SU-DHL-6 (cell line): ENCODE measurements at regions not wholly inside any gene's neighbourhood (a gene's known extent, or its start where the extent isn't known, plus 50 kb on each side); places are given as distances from the start of the nearest gene placed in this dataset.

Experiments
- H2AFZ ChIP-seq: fragments of 200-600 bp; sonication (generic); 2 replicates; pipeline ENCODE4 v1.6.1; 2014; ENCODE audit warnings: low read depth, mild to moderate bottlenecking, moderate library complexity, mixed read lengths, antibody characterized with exemption, low read length; ENCODE audit not compliant: severe bottlenecking
- H3F3A ChIP-seq: fragments of 200-600 bp; shearing (Covaris generic); 2 replicates; pipeline ENCODE4 v1.6.0; 2016; ENCODE audit warnings: antibody characterized with exemption, mild to moderate bottlenecking; ENCODE audit not compliant: insufficient read depth
- H3K27ac ChIP-seq: fragments of 200-600 bp; sonication (generic); 2 replicates; pipeline ENCODE4 v1.5.1; 2016; ENCODE audit warnings: low read depth, mild to moderate bottlenecking, low read length, moderate library complexity, mixed read lengths
- H3K27me3 ChIP-seq: fragments of 200-600 bp; sonication (generic), shearing (Covaris generic); 2 replicates; pipeline ENCODE4 v1.6.0; 2014; ENCODE audit warnings: mild to moderate bottlenecking, low read length
- H3K36me3 ChIP-seq: fragments of 200-600 bp; sonication (generic); 2 replicates; pipeline ENCODE4 v1.6.1; 2014; ENCODE audit warnings: mild to moderate bottlenecking, low read length, mixed read lengths
- H3K4me2 ChIP-seq: fragments of 300-600, 200-600 bp; shearing (Covaris generic), sonication (generic); 2 replicates; pipeline ENCODE4 v1.6.0; 2014; ENCODE audit warnings: low read length, low read depth, mild to moderate bottlenecking; ENCODE audit not compliant: poor library complexity, severe bottlenecking
- H3K4me3 ChIP-seq: fragments of 200-600 bp; sonication (generic); 2 replicates; pipeline ENCODE4 v1.5.1; 2014; ENCODE audit warnings: antibody characterized with exemption, low read length, mild to moderate bottlenecking, mixed read lengths; ENCODE audit not compliant: insufficient read depth, poor library complexity, severe bottlenecking
- H3K79me2 ChIP-seq: fragments of 200-600 bp; sonication (generic); 2 replicates; pipeline ENCODE4 v1.6.1; 2014; ENCODE audit warnings: mild to moderate bottlenecking, low read length, moderate library complexity; ENCODE audit not compliant: insufficient read depth
- H3K9ac ChIP-seq: fragments of 200-600 bp; sonication (generic); 2 replicates; pipeline ENCODE4 v1.7.0; 2014; ENCODE audit warnings: mild to moderate bottlenecking, low read length
- H3K9me2 ChIP-seq: fragments of 200-600 bp; sonication (generic); replicated peaks from 2 replicates; pipeline ENCODE4 v1.6.1; 2014; ENCODE audit warnings: low read length; ENCODE audit not compliant: insufficient read depth
- H3K9me3 ChIP-seq: fragments of 200-600 bp; sonication (generic); 2 replicates; pipeline ENCODE4 v1.6.1; 2014; ENCODE audit warnings: low read length, mixed read lengths; ENCODE audit not compliant: insufficient read depth
- H4K20me1 ChIP-seq: fragments of 200-600 bp; sonication (generic); 2 replicates; pipeline ENCODE4 v1.6.1; 2014; ENCODE audit warnings: low read depth, mild to moderate bottlenecking, antibody characterized with exemption, low read length, moderate library complexity, mixed read lengths
- EZH2phosphoT487 ChIP-seq: fragments of 200-600 bp; sonication (generic), shearing (Covaris generic); conservative IDR thresholded peaks from 2 replicates; pipeline ENCODE4 v1.6.1; 2018; ENCODE audit warnings: mild to moderate bottlenecking, antibody characterized with exemption, low read length, moderate library complexity, mixed read lengths
- TF ChIP-seq, protein P1 (sequence below): fragments of 200-600 bp; sonication (generic); IDR thresholded peaks from one replicate; pipeline ENCODE4 v1.5.1; 2017; ENCODE audit warnings: antibody characterized with exemption, mild to moderate bottlenecking, low read length, moderate library complexity; ENCODE audit not compliant: insufficient read depth, poor library complexity, severe bottlenecking

DNA sequence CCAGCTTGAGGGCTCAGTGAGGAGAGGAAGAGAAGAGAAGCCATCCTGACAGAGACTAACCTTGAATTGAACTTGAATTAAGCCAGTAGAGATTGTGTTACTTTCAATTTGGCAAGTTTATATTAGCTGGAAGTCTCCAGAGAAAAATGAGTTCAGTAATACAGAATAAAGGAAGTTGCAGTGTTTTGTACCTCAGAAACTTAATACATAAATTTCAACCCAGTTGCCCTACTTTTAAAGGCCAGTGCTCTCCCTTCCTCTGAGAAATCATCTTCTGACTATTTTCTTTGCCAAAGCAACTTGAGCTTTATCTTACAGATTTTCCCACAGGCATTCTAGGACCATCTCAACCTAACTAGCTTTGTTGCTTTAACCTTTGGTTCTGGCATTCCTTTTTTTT, 231.0 kb upstream of the GAS1 start:
- TF ChIP-seq, protein P1, sequence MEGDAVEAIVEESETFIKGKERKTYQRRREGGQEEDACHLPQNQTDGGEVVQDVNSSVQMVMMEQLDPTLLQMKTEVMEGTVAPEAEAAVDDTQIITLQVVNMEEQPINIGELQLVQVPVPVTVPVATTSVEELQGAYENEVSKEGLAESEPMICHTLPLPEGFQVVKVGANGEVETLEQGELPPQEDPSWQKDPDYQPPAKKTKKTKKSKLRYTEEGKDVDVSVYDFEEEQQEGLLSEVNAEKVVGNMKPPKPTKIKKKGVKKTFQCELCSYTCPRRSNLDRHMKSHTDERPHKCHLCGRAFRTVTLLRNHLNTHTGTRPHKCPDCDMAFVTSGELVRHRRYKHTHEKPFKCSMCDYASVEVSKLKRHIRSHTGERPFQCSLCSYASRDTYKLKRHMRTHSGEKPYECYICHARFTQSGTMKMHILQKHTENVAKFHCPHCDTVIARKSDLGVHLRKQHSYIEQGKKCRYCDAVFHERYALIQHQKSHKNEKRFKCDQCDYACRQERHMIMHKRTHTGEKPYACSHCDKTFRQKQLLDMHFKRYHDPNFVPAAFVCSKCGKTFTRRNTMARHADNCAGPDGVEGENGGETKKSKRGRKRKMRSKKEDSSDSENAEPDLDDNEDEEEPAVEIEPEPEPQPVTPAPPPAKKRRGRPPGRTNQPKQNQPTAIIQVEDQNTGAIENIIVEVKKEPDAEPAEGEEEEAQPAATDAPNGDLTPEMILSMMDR, result no peak
- TF ChIP-seq EZH2phosphoT487, result no peak
- Histone ChIP-seq H3K4me3 (no peak overlapping the region), H3F3A (no peaks in the 10 kb centered on the region), H3K27ac (no peak overlapping the region), H3K9me3 (no peaks in the 10 kb centered on the region), H2AFZ (no peak overlapping the region), H3K9me2 (no peaks in the 10 kb centered on the region), H3K36me3 (no peaks in the 10 kb centered on the region), H3K79me2 (no peaks in the 10 kb centered on the region), H3K9ac (no peak overlapping the region), H4K20me1 (no peaks in the 10 kb centered on the region), H3K4me2 (no peak overlapping the region), H3K27me3 (no peaks in the 10 kb centered on the region)

DNA sequence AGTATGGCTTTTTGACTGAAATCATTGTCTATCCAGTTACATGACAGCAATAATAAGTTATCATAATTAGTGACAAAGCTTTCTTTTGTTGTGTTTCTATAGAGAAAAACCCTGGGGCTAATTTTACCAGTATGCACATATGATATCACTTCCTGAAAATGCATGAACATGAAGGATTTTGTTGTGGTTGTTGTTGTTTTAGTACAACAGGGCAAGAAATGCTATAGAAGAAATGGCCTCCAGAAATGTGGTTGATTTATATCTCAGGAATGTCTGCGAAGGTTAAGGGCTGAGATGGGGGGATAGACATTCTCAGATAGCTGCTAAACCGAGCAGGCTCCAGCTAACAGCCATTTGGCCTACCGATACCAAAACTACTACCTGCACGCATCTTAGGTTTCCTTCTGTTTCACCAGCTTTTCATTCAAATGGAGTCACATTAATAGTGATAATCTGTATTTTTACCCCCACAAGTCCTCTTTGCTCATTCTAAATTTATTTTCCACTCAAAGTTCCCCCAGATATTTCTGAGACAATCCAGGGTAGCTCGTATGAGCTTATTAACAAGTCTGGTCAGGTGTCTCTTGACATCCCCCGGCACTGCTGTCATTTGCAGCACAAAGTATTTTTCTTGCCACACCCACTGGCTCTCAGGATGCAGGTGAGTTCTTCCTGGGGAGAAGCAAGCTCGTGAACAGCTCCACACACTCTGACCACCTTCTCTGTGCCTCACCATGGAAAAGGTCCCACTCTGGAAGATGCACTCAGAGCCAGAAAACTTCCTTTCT, 232.4 kb upstream of the GAS1 start:
- no peak overlapping the region for H3K4me2 ChIP-seq
- H3K27me3 ChIP-seq, result no peaks in the 10 kb centered on the region
- no peaks in the 10 kb centered on the region for H3K79me2 ChIP-seq
- H3K9ac ChIP-seq, result no peak overlapping the region
- H3K36me3 ChIP-seq, result no peaks in the 10 kb centered on the region
- H3K4me3 ChIP-seq, result no peak overlapping the region
- H3K9me2 ChIP-seq, result no peaks in the 10 kb centered on the region
- H4K20me1 ChIP-seq, result no peaks in the 10 kb centered on the region
- H3K9me3 ChIP-seq, result no peaks in the 10 kb centered on the region
- H3F3A ChIP-seq, result no peaks in the 10 kb centered on the region
- H2AFZ ChIP-seq, result no peak overlapping the region
- no peak overlapping the region for H3K27ac ChIP-seq
- TF ChIP-seq, protein P1, result no peak
- TF ChIP-seq EZH2phosphoT487, result no peak

GRCh38 chr9:87180361-87180760, 233.1 kb upstream of the GAS1 start:
- TF ChIP-seq EZH2phosphoT487, result no peak
- TF ChIP-seq, protein P1, result no peak
- Histone ChIP-seq H3K9me2 (no peaks in the 10 kb centered on the region), H3K9ac (no peak overlapping the region), H3F3A (no peaks in the 10 kb centered on the region), H2AFZ (no peak overlapping the region), H3K27ac (no peak overlapping the region), H3K9me3 (no peaks in the 10 kb centered on the region), H3K27me3 (no peaks in the 10 kb centered on the region), H3K79me2 (no peaks in the 10 kb centered on the region), H3K36me3 (no peaks in the 10 kb centered on the region), H3K4me2 (no peak overlapping the region), H3K4me3 (no peak overlapping the region), H4K20me1 (no peaks in the 10 kb centered on the region)
